GM13976 (cell line): ENCODE measurements at regions not wholly inside any gene's neighbourhood (a gene's known extent, or its start where the extent isn't known, plus 50 kb on each side); places are given as distances from the start of the nearest gene placed in this dataset.
"Not testable (repeated sequence)": the region's sequence is repeated elsewhere in the genome, so short reads cannot be mapped to it uniquely, and the experiment has no call there.

Experiments
- DNase-seq: peaks from one replicate; pipeline ENCODE4 v3.0.0; 2012; ENCODE audit warnings: low spot score
- CTCF ChIP-seq: IDR thresholded peaks from 2 replicates; pipeline ENCODE4 v1.5.1; 2012; ENCODE audit warnings: borderline replicate concordance, mild to moderate bottlenecking; ENCODE audit not compliant: insufficient read depth; ENCODE audit errors: extremely low read depth, missing control alignments, control extremely low read depth
- in situ Hi-C: fragments of 300-500 bp; cut with MboI; formaldehyde crosslinking; loops from one replicate; pipeline ENCODE4 v1.12.0; 2022; ENCODE audit warnings: low sequenced_read_pairs, mixed read lengths, inconsistent platforms; ENCODE audit not compliant: unreplicated experiment

GRCh38 chr16:88196471-88197400, 186.0 kb upstream of the ZNF469 start:
- TF ChIP-seq CTCF, result no peak
- no peak for DNase-seq
- in situ Hi-C loops, result loop anchor here (25.0 kb wide), 1 partner anchor 366 kb away; the partner anchor contains the start of gene ZC3H18

GRCh38 chr16:88197481-88198456, 185.0 kb upstream of the ZNF469 start:
- in situ Hi-C loops, result loop anchor here (25.0 kb wide), 1 partner anchor 365 kb away; the partner anchor contains the start of gene ZC3H18
- DNase-seq, result no peak
- TF ChIP-seq CTCF, result no peak

- DNase-seq, result not testable (repeated sequence)
- in situ Hi-C loops, result loop anchor here (25.0 kb wide), 1 partner anchor 364 kb away; the partner anchor contains the start of gene ZC3H18
Measured at GRCh38 chr16:88198457-88199295, 184.1 kb upstream of the ZNF469 start.

- DNase-seq, result not testable (repeated sequence)
- in situ Hi-C loops, result loop anchor here (25.0 kb wide), 1 partner anchor 363 kb away; the partner anchor contains the start of gene ZC3H18
Measured at GRCh38 chr16:88199296-88200153, 183.2 kb upstream of the ZNF469 start.

GRCh38 chr16:88200154-88200895, 182.4 kb upstream of the ZNF469 start:
- in situ Hi-C loops, DNase-seq: not testable (repeated sequence)

- no peak for TF ChIP-seq CTCF
- DNase-seq, result no peak
- in situ Hi-C loops, result no loop called here
Measured at GRCh38 chr16:88200896-88201185, 181.9 kb upstream of the ZNF469 start.

- in situ Hi-C loops, DNase-seq: not testable (repeated sequence)
Measured at GRCh38 chr16:88201611-88202010, 181.1 kb upstream of the ZNF469 start.
